Cardiac fibroblast (primary cell): ENCODE measurements at regions not wholly inside any gene's neighbourhood (a gene's known extent, or its start where the extent isn't known, plus 50 kb on each side); places are given as distances from the start of the nearest gene placed in this dataset.
A peak's percentile ranks its signal among the peaks of the same experiment; 100 is the strongest.

Experiments used
- DNase-seq, 2 donors: peaks; one replicate each; pipeline versions ENCODE4 v3.0.0 to v3.0.0-alpha.2; 2010; ENCODE audit warnings: low read depth in 2 of 2
- H3K4me3 ChIP-seq, 2 donors: replicated peaks in 1 of 2; 1 replicate in 1 of 2; 2 replicates in 1 of 2; pipeline ENCODE4 v1.5.1; 2011; ENCODE audit warnings: low read depth in 2 of 2, low read length in 2 of 2, mild to moderate bottlenecking in 2 of 2, moderate library complexity in 1 of 2
- TF ChIP-seq, protein P1 (sequence below): IDR thresholded peaks from one replicate; pipeline ENCODE4 v1.5.1; 2011; ENCODE audit warnings: low read depth, mild to moderate bottlenecking, low read length, inconsistent platforms

DNA sequence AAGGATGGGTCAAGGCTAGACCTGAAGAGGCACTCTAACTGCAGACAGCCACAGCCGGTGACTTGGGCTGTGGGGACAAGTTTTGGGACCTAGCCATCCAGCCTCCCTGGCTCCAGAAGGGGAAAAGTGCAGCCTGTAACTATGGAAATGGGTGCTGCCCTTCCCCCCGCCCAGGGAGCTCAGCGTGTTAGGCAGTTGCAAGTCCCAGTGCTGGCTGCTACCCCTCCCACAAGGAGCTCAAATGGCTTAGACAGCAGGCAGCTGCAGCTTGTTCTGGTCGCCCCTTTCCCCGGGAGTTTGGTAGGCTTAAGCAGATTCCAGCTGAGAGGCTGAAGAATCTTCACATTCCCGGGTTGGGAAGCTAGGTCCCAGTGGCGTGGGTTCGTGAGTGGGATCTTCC lies 162.6 kb downstream of the FAM83B start:
- no peak for DNase-seq
- TF ChIP-seq, protein P1, sequence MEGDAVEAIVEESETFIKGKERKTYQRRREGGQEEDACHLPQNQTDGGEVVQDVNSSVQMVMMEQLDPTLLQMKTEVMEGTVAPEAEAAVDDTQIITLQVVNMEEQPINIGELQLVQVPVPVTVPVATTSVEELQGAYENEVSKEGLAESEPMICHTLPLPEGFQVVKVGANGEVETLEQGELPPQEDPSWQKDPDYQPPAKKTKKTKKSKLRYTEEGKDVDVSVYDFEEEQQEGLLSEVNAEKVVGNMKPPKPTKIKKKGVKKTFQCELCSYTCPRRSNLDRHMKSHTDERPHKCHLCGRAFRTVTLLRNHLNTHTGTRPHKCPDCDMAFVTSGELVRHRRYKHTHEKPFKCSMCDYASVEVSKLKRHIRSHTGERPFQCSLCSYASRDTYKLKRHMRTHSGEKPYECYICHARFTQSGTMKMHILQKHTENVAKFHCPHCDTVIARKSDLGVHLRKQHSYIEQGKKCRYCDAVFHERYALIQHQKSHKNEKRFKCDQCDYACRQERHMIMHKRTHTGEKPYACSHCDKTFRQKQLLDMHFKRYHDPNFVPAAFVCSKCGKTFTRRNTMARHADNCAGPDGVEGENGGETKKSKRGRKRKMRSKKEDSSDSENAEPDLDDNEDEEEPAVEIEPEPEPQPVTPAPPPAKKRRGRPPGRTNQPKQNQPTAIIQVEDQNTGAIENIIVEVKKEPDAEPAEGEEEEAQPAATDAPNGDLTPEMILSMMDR: no peak
- H3K4me3 ChIP-seq: no peak overlapping the region

DNA sequence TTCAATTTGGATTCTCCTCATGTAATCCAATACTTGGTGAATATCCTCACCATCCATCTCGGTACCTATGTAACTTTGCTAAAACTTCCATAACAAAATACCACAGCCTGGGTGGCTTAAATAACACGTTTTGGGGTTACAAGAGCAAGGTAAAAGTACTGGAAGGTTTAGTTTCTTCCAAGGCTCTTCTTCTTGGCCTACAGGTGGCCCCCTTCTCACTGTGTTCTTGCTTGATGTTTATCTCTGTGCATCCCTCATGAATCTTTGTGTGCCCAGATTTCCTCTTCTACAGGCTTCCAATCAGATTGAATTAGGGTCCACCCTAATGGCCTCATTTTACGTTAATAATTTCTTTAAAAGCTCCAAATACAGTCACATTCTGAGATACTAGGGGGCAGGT lies 163.3 kb upstream of the HCRTR2 start:
- H3K4me3 ChIP-seq: no peak overlapping the region
- TF ChIP-seq, protein P1: no peak
- DNase-seq: no peak

DNA sequence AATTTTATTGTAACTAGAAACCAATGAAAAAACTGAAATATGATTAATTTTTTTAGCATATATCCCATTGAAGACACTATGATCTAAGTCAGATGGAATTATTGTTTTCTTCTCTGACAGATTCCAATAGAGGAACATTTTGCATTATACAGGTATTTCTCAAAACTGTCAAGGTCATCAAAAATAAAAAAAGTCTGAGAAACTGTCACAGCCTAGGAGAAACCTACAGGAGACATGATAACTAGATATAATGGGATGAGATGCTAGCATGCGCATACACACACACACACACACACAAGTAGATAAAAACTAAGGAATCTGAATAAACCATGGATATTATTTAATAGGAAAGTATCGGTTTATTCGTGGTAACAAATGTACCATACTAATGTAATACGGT lies 161.9 kb upstream of the HCRTR2 start:
- no peak for DNase-seq
- no peak overlapping the region for H3K4me3 ChIP-seq
- TF ChIP-seq, protein P1: no peak

DNA sequence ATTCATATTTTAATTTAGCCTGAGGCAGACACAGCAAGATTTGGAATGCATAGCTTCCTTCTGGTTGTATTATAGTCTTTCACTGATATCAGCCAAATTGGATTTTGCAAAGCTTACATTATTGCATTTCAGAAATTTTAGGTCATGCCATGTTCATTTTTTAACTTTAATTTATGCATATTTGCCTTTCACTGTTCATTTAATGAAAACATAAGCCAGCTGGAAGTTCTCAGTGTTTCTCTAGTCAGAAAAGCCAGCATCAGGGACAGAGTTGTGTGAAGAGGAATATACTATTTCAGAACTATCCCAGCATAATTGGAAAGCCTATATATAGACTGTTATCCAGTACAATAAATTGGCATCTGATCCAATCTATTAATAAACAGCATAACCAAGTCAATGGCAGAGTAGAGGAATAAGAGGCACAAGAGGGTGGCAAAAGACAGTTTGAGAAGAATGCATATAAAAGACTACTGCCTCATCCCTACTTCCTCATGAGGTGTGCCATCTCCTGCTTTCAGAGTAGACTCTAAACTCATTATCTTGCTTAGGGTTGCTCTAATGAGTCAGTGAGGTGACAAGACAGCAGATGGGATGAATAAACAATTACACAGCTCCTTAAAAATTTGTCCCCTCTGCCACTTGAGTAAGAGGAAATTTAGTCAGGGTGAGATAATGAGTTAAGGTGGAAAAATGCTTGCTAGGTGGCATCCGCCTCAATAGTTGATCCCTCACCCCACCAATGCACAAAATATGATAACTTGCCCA lies 159.8 kb upstream of the HCRTR2 start:
- peak in 1 of 2 donors; percentile 11 for DNase-seq
- TF ChIP-seq, protein P1: no peak
- H3K4me3 ChIP-seq: no peak overlapping the region

DNA sequence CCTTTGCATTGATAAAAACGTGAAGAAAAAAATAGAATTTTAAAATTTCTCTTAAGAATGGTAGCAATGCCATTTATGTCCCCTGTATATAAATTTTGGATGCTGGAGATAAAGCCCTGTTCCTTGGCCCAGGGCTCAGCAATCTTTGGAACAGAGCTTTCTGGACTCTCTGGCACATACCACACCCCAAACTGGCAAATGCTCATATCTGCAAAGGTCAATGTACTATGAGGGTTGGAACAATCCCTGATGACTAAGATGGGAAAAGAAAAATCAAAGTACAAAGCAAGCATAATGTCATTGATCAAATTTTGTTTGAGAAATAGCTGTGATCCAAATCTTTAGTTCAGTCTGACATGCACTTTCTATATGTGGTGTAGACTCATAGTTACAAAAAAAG lies 158.1 kb upstream of the HCRTR2 start:
- TF ChIP-seq, protein P1: no peak
- H3K4me3 ChIP-seq: no peak overlapping the region
- no peak for DNase-seq

DNA sequence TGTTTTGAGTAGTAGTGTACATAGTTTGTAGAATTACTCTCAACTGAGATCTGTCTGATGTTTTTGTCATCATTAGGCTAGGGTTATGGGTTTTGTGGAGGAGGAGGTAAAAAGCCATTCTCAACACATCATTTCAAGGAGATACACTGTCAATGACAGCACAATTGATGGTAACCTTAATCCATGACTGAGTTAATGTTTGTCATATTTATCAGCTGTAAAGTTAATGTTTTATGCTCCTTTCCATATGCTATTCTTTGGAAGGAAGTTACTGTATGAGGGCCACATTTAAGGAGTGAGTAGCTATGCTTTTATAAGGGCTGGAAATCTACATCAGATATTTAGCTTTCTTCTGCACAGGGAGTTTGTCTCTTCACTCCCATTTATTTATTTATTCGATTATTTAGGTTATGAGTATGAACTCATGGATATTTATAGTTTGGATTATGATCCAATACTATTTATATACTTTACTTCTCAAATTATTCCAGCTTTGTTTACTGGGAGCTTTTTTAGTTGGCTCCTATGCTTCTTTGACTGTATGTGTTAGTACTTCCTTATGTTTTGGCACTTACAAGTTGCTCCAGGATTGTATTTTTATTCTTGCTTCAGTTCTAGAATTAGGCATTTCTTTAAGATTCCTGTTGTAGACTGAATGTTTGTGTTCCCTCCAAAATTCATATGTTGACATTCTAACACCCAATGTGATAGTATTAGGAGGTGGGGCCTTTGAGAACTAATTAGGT lies 156.6 kb upstream of the HCRTR2 start:
- TF ChIP-seq, protein P1: no peak
- no peak overlapping the region for H3K4me3 ChIP-seq
- DNase-seq: no peak
